Mucosa of descending colon (tissue), 3 donors: ENCODE measurements at regions not wholly inside any gene's neighbourhood (a gene's known extent, or its start where the extent isn't known, plus 50 kb on each side); places are given as distances from the start of the nearest gene placed in this dataset.
"Not testable (repeated sequence)": the region's sequence is repeated elsewhere in the genome, so short reads cannot be mapped to it uniquely, and the experiment has no call there.

ENCODE experiments used
- ATAC-seq: fragments of 200-7000 bp; cut with Tn5 transposase; one replicate; pipeline ENCODE4 v1.9.1; 2020; ENCODE audit warnings: mild to moderate bottlenecking, moderate library complexity
- DNase-seq, 3 donors: peaks; one replicate each; pipeline ENCODE4 v3.0.0-alpha.2; 2020
- H3K36me3 ChIP-seq: fragments of 200-600 bp; one replicate; pipeline ENCODE4 v1.8.0; 2021; ENCODE audit warnings: low read depth, mild to moderate bottlenecking
- H3K4me1 ChIP-seq: fragments of 200-600 bp; one replicate; pipeline ENCODE4 v1.8.0; 2021; ENCODE audit warnings: low read depth, mild to moderate bottlenecking
- H3K4me3 ChIP-seq: fragments of 200-600 bp; one replicate; pipeline ENCODE4 v1.8.0; 2021; ENCODE audit warnings: mild to moderate bottlenecking
- H3K9me3 ChIP-seq: fragments of 200-600 bp; one replicate; pipeline ENCODE4 v1.8.0; 2021; ENCODE audit warnings: mild to moderate bottlenecking
- intact Hi-C, 2 donors: fragments of 100-400 bp; cut with DNase I in 1 of 2; cut with micrococcal nuclease in 1 of 2; formaldehyde crosslinking; loops; one replicate each; pipeline versions ENCODE4 v1.11.0 to v1.11.1; 2022; cut with DNase I, micrococcal nuclease
- TF ChIP-seq, protein P1 (sequence below): fragments of 200-600 bp; IDR thresholded peaks from one replicate; pipeline ENCODE4 v1.8.0; 2022; ENCODE audit warnings: antibody characterized with exemption, mild to moderate bottlenecking
- donor health status: DM: no; HTN: no; CAD: no; lungs with moderate emphysema.
- donor health status: DM: no; HTN: no; CAD: no.
- donor health status: DM: no; HTN: yes; CAD: no.

DNA sequence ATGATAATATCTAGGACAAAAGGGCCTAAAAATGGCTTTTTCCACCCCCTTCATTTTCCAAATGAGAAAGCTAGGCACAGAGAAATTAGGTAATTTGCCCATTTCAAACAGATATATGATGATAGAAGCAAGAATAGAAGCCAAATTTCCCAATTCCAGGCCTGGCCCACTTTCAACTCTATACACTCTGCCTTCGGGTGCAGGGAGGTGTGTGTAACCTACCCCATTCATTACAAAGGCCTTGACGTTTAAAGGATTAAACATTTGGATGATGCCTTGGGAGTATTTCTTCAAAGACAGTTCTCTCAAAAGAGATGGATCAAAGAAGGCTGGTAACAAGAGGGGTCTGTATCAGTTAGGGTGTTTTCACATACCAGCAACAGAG lies 134.1 kb downstream of the CCDC34 start:
- TF ChIP-seq, protein P1, sequence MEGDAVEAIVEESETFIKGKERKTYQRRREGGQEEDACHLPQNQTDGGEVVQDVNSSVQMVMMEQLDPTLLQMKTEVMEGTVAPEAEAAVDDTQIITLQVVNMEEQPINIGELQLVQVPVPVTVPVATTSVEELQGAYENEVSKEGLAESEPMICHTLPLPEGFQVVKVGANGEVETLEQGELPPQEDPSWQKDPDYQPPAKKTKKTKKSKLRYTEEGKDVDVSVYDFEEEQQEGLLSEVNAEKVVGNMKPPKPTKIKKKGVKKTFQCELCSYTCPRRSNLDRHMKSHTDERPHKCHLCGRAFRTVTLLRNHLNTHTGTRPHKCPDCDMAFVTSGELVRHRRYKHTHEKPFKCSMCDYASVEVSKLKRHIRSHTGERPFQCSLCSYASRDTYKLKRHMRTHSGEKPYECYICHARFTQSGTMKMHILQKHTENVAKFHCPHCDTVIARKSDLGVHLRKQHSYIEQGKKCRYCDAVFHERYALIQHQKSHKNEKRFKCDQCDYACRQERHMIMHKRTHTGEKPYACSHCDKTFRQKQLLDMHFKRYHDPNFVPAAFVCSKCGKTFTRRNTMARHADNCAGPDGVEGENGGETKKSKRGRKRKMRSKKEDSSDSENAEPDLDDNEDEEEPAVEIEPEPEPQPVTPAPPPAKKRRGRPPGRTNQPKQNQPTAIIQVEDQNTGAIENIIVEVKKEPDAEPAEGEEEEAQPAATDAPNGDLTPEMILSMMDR = no peak
- intact Hi-C loops = no loop called here

DNA sequence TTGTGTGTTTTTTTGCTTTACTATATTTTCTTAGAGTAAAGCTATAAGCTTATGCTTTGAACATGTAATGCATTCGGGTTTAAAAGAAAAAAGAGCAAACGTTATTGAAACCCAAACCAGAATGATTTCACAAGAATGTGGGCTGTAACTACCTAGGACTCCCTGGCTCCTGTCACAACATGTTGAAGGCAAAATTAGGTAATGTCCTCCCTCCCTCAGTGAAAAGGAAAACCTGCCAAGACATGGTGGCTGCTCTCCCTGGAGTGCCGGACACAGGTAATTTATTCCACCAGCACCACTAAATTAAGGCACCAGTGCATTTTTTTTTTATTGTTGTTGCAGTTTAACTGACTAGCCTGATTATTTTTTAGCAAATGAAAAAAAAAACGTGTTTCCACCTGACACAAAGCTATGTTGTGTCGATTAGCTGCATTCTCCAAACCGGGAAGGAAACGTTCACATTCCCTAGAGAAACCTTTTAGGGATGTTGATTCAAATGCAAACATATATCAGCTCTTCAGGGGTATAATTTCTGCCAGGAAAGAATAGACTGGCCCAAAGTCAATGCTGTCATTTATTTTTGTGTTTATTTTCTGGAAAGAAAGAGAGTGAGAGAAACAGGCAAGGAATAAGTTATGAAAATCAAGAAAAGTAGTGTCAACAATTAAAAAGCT lies 134.6 kb downstream of the CCDC34 start:
- intact Hi-C loops = no loop called here
- ATAC-seq = no peak
- Histone ChIP-seq H3K36me3 (no peaks in the 10 kb centered on the region), H3K4me3 (no peak overlapping the region), H3K4me1 (peaks cover 5% of the 10 kb centered on the region), H3K9me3 (no peaks in the 10 kb centered on the region)
- TF ChIP-seq, protein P1 = no peak
- no peak for DNase-seq

More for the DNA sequence above, 134.1 kb downstream of the CCDC34 start:
- Histone ChIP-seq H3K4me1 (peaks cover 8% of the 10 kb centered on the region), H3K36me3 (no peaks in the 10 kb centered on the region), H3K9me3 (no peaks in the 10 kb centered on the region), H3K4me3 (no peak overlapping the region)
- no peak for ATAC-seq
- no peak for DNase-seq

DNA sequence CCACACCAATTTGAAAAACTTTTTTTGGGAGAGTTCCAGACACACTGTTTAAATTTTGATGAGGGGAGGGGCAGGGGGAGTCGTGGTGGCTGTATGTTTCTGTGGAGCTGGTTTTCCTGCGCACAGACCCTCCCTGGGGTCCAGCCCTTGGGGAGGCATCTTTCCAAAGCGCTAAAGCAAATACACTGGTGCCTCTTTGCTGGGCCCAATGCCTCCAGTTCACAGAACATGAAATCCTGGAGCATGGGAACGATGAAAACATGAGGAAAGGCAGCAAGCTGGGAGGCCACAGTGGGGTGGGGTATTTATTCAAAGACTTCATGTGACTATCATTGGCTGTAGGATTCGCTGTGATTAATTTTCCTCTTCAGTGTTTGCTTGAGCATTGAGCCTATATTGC lies 135.3 kb downstream of the CCDC34 start:
- no peak overlapping the region for H3K4me3 ChIP-seq
- peaks cover 3% of the 10 kb centered on the region for H3K4me1 ChIP-seq
- TF ChIP-seq, protein P1 = no peak
- ATAC-seq (peak; percentile 7), DNase-seq (no peak)
- no peaks in the 10 kb centered on the region for H3K36me3 ChIP-seq
- no peaks in the 10 kb centered on the region for H3K9me3 ChIP-seq
- intact Hi-C loops = no loop called here

DNA sequence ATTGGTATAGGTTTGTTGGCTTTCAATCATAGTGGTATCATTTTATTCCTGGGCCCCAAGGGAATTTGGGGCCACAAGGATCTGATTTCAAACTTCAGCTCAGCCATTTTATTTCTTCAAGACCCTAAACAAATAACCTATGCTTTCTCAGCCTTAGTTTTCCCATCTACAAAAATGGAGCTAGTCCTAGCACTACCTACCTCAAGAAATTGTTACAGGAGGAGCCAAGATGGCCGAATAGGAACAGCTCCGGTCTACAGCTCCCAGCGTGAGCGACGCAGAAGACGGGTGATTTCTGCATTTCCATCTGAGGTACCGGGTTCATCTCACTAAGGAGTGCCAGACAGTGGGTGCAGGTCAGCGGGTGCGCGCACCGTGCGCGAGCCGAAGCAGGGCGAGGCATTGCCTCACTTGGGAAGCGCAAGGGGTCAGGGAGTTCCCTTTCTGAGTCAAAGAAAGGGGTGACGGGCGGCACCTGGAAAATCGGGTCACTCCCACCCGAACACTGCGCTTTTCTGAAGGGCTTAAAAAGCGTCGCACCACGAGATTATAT lies 143.5 kb downstream of the CCDC34 start:
- H3K4me1 ChIP-seq, ATAC-seq: not testable (repeated sequence)

DNA sequence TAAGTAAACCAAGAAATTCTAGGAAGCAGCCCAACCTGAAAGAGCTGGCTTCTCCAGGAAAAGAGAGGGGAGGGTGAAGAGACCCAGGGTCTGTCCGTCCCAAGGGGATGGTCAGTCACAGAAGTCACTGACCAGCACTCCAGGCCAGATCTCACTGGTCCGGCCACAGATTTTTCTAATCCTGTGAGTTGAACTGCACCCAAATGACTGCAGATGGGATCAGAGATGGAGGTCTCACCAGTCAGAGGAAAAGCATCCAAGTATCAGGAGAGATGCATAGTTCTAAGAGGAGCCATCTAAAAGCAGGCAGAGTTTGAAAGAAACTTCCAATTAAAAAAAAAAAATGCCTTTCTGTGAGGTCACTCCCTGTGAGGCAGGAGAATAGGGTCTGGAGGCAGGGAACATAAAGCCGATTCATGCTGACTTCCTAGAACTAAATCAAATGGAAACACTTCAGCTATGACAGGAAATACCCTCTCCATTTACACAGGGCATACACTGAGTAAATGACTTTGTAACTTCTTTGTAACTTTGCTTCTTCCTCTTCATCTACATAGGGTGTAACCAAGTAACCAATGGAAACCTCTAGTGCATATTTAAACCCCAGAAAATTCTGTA lies 144.5 kb downstream of the CCDC34 start:
- H3K4me3 ChIP-seq = no peak overlapping the region
- TF ChIP-seq, protein P1 = no peak
- ATAC-seq = no peak
- intact Hi-C loops = no loop called here
- no peaks in the 10 kb centered on the region for H3K36me3 ChIP-seq
- H3K9me3 ChIP-seq = no peaks in the 10 kb centered on the region
- DNase-seq = no peak
- no peaks in the 10 kb centered on the region for H3K4me1 ChIP-seq

More for the DNA sequence above, 143.5 kb downstream of the CCDC34 start:
- H3K36me3 ChIP-seq, intact Hi-C loops, H3K4me3 ChIP-seq, H3K9me3 ChIP-seq, DNase-seq: not testable (repeated sequence)

DNA sequence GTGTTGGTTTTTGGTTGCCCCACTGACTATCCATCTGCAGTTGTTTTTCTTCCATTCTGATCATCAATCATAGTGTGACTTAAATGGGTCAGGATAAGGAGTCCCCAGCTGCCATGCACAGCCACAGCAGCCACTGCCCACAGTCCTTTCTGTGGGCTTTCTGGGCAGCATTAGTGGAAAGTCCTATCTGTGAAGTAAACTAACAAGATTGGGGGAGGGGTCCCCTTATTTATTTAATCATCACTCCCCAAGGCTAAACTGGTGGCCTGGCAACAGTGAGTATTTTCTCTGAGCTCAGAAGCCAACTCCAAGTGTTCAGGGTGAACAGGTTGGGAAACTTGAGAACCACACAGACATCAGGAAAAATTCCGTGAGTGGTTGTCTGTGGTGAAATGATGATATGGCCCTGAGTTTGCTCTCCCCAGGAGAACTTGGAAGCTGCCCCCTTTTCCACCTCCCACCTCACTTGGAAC lies 145.0 kb downstream of the CCDC34 start:
- DNase-seq (no peak), ATAC-seq (no peak)
- TF ChIP-seq, protein P1 = no peak
- Histone ChIP-seq H3K9me3 (no peaks in the 10 kb centered on the region), H3K36me3 (no peaks in the 10 kb centered on the region), H3K4me1 (no peaks in the 10 kb centered on the region), H3K4me3 (no peak overlapping the region)
- intact Hi-C loops = no loop called here
